ENCODE measurements at regions not wholly inside any gene's neighbourhood (a gene's known extent, or its start where the extent isn't known, plus 50 kb on each side); places are given as distances from the start of the nearest gene placed in this dataset.

DNA sequence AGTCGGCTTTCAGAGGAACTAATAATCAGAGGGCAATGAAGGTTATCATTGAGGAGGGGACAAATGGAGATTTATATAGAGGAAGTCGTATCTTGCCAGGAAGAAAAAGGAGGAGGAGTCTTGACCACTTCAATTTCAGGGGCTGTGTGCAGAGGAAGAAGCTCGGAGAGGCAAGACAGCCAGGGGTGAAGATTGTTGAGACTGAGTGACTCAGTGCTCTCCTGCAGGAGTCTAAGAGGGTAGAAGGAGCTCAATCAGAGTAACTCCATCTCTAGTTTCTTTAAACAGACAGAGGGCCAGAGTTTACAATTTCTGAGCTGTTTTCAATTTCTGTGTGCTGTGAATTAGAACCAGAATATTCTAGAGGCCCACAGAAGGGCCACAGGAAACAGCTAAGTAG, 439.3 kb upstream of the PRICKLE1 start:
- BruUV-seq (replicated peaks), result no TSS peak
- dilution Hi-C loops (cut with MboI; ENCODE audit: extremely low pct_ligation_motif_present, low sequenced_read_pairs) (no loop called here), intact Hi-C loops (cut with micrococcal nuclease) (no loop called here)
- FAIRE-seq (peak; percentile 4), DNase-seq (ENCODE audit: low read depth, low spot score) (no peak)
- Histone ChIP-seq H3K4me3 (replicated peaks in 1 of 3; ENCODE audit: insufficient read depth in 1 of 3, low read depth in 1 of 3, low read length in 3 of 3) (no peak overlapping the region), H2AFZ (ENCODE audit: low read depth, low read length) (no peak overlapping the region), H3K79me2 (ENCODE audit: control insufficient read depth, insufficient read depth, low read length) (no peaks in the 10 kb centered on the region), H3K27ac (ENCODE audit: insufficient read depth, low read depth, low read length) (no peak overlapping the region), H3K9ac (replicated peaks; ENCODE audit: extremely low read depth, insufficient read depth, low read length) (no peak overlapping the region), H3K4me1 (ENCODE audit: control insufficient read depth, extremely low read depth, insufficient read depth, low read length) (peaks cover 24% of the 10 kb centered on the region), H3K9me3 (replicated peaks; ENCODE audit: control insufficient read depth, insufficient read depth, low read length) (no peaks in the 10 kb centered on the region), H3K27me3 (ENCODE audit: control insufficient read depth in 2 of 2, insufficient read depth in 2 of 2, low read length in 2 of 2) (no peaks in the 10 kb centered on the region), H3K36me3 (ENCODE audit: control insufficient read depth in 2 of 2, extremely low read depth in 1 of 2, insufficient read depth in 2 of 2, low read length in 2 of 2) (no peaks in the 10 kb centered on the region), H3K4me2 (ENCODE audit: insufficient read depth, low read length) (no peak overlapping the region), H3K9me1 (replicated peaks; ENCODE audit: control insufficient read depth, extremely low read depth, insufficient read depth, low read length) (no peaks in the 10 kb centered on the region), H4K20me1 (replicated peaks; ENCODE audit: control insufficient read depth, extremely low read depth, insufficient read depth, low read length) (no peaks in the 10 kb centered on the region)
- ChIA-PET CTCF (interaction anchor here (0.6 kb wide), 1 partner anchor 43 kb away, joined by 3 read pairs; no protein-coding TSS in a partner anchor), POLR2A (no interaction called here)
- no peak for TF ChIP-seq POLR2A (IDR thresholded peaks at IDR 0.05; ENCODE audit: low read depth, low read length)

DNA sequence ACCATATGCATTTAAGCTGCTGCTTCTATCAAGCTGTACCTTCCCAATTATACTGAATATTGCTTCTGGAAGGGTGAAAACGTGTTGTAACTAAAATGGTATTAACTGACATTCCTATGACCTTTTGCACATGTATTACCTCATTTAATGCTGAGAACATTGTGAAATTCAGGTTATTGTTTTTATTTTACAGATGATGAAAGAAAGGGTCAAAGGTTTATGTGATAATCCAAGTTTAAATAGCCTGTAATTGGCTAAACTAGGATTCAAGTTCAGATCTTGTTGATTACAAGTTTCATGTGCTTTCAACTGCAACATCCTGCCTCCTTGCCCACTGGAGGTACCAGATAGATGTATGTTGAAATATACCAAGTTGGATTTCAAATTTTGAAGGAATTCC, 433.3 kb upstream of the PRICKLE1 start:
- POLR2A ChIA-PET, result no interaction called here
- no peak overlapping the region for H3K9ac ChIP-seq (replicated peaks; ENCODE audit: extremely low read depth, insufficient read depth, low read length)
- H3K9me1 ChIP-seq (replicated peaks; ENCODE audit: control insufficient read depth, extremely low read depth, insufficient read depth, low read length), result no peaks in the 10 kb centered on the region
- no peaks in the 10 kb centered on the region for H4K20me1 ChIP-seq (replicated peaks; ENCODE audit: control insufficient read depth, extremely low read depth, insufficient read depth, low read length)
- intact Hi-C loops (cut with micrococcal nuclease), result no loop called here
- DNase-seq (ENCODE audit: low read depth, low spot score) (no peak), FAIRE-seq (no peak)
- H3K27me3 ChIP-seq (ENCODE audit: control insufficient read depth in 2 of 2, insufficient read depth in 2 of 2, low read length in 2 of 2), result no peaks in the 10 kb centered on the region
- no peaks in the 10 kb centered on the region for H3K4me1 ChIP-seq (ENCODE audit: control insufficient read depth, extremely low read depth, insufficient read depth, low read length)
- H3K4me2 ChIP-seq (ENCODE audit: insufficient read depth, low read length), result no peak overlapping the region
- no peaks in the 10 kb centered on the region for H3K79me2 ChIP-seq (ENCODE audit: control insufficient read depth, insufficient read depth, low read length)
- H2AFZ ChIP-seq (ENCODE audit: low read depth, low read length), result no peak overlapping the region
- H3K36me3 ChIP-seq (ENCODE audit: control insufficient read depth in 2 of 2, extremely low read depth in 1 of 2, insufficient read depth in 2 of 2, low read length in 2 of 2), result no peaks in the 10 kb centered on the region
- BruUV-seq (replicated peaks), result no TSS peak
- CTCF ChIA-PET, result no interaction called here
- H3K27ac ChIP-seq (ENCODE audit: insufficient read depth, low read depth, low read length), result no peak overlapping the region
- no peak overlapping the region for H3K4me3 ChIP-seq (replicated peaks in 1 of 3; ENCODE audit: insufficient read depth in 1 of 3, low read depth in 1 of 3, low read length in 3 of 3)
- no peaks in the 10 kb centered on the region for H3K9me3 ChIP-seq (replicated peaks; ENCODE audit: control insufficient read depth, insufficient read depth, low read length)
- dilution Hi-C loops (cut with MboI; ENCODE audit: extremely low pct_ligation_motif_present, low sequenced_read_pairs), result no loop called here
- TF ChIP-seq GATA2 (IDR thresholded peaks at IDR 0.05; ENCODE audit: insufficient read depth, insufficient read length, low read depth, low read length) (no peak), POLR2AphosphoS5 (IDR thresholded peaks at IDR 0.05; ENCODE audit: insufficient read depth, low read depth, low read length) (no peak), JUN (IDR thresholded peaks at IDR 0.05; ENCODE audit: borderline replicate concordance, insufficient read depth, insufficient read length, low read depth) (no peak), FOS (IDR thresholded peaks at IDR 0.05; ENCODE audit: borderline replicate concordance, insufficient read depth, low read length) (no peak), EZH2 (IDR thresholded peaks at IDR 0.05; ENCODE audit: borderline replicate concordance, low read depth, low read length, severe bottlenecking) (no peak), MYC (IDR thresholded peaks at IDR 0.05; ENCODE audit: low read depth, low read length) (no peak), POLR2A (IDR thresholded peaks at IDR 0.05; ENCODE audit: low read depth, low read length) (no peak)
- TF ChIP-seq, protein P1, sequence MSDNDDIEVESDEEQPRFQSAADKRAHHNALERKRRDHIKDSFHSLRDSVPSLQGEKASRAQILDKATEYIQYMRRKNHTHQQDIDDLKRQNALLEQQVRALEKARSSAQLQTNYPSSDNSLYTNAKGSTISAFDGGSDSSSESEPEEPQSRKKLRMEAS (IDR thresholded peaks at IDR 0.05; ENCODE audit: insufficient read depth, insufficient read length), result no peak
- TF ChIP-seq, protein P2, sequence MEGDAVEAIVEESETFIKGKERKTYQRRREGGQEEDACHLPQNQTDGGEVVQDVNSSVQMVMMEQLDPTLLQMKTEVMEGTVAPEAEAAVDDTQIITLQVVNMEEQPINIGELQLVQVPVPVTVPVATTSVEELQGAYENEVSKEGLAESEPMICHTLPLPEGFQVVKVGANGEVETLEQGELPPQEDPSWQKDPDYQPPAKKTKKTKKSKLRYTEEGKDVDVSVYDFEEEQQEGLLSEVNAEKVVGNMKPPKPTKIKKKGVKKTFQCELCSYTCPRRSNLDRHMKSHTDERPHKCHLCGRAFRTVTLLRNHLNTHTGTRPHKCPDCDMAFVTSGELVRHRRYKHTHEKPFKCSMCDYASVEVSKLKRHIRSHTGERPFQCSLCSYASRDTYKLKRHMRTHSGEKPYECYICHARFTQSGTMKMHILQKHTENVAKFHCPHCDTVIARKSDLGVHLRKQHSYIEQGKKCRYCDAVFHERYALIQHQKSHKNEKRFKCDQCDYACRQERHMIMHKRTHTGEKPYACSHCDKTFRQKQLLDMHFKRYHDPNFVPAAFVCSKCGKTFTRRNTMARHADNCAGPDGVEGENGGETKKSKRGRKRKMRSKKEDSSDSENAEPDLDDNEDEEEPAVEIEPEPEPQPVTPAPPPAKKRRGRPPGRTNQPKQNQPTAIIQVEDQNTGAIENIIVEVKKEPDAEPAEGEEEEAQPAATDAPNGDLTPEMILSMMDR (IDR thresholded peaks at IDR 0.05; ENCODE audit: extremely low read depth in 1 of 2, insufficient read depth in 1 of 2, low read depth in 1 of 2, low read length in 2 of 2), result no peak

All from endothelial cell of umbilical vein (primary cell).